SK-N-SH (cell line): ENCODE measurements at regions not wholly inside any gene's neighbourhood (a gene's known extent, or its start where the extent isn't known, plus 50 kb on each side); places are given as distances from the start of the nearest gene placed in this dataset.

Source experiments
- CTCF ChIA-PET: fragments of 300-600, 350-600 bp; formaldehyde crosslinking; extraction: SDS; loops from one replicate; lab custom pipeline; 2021; lab: Yijun Ruan, JAX
- POLR2A ChIA-PET: fragments of 350-600 bp; sonication (Branson Sonifier 250); formaldehyde crosslinking; extraction: SDS; loops from one replicate; lab custom pipeline; 2020; ENCODE audit warnings: antibody characterized with exemption, inconsistent platforms; lab: Yijun Ruan, JAX
- DNase-seq: peaks from one replicate; pipeline ENCODE4 v3.0.0; 2012
- H2AFZ ChIP-seq: fragments of 200-600 bp; sonication (generic); 2 replicates; pipeline ENCODE4 v1.8.1; 2016; ENCODE audit warnings: antibody characterized with exemption, mild to moderate bottlenecking, low read depth
- H3F3A ChIP-seq: fragments of 200-600 bp; sonication (generic); replicated peaks from 2 replicates; pipeline ENCODE3; 2016; ENCODE audit warnings: antibody characterized with exemption, mild to moderate bottlenecking; ENCODE audit not compliant: insufficient read depth
- H3K27ac ChIP-seq, 2 experiments: fragments of 200-500 bp in 1 of 2; fragments of 200-600 bp in 1 of 2; sonication (Bioruptor generic) in 1 of 2; sonication (generic), shearing (Covaris generic) in 1 of 2; 2 replicates each; pipeline versions ENCODE4 v1.5.1 to v1.6.1; 2014 to 2016; ENCODE audit warnings: low read depth in 2 of 2, inconsistent platforms in 1 of 2, low read length in 1 of 2, mild to moderate bottlenecking in 1 of 2, mixed read lengths in 1 of 2
- H3K27me3 ChIP-seq: fragments of 200-600 bp; sonication (generic), shearing (Covaris generic); 2 replicates; pipeline ENCODE4 v1.6.1; 2016; ENCODE audit warnings: mixed run types; ENCODE audit not compliant: insufficient read depth
- H3K36me3 ChIP-seq, 2 experiments: fragments of 200-500 bp in 1 of 2; fragments of 200-600 bp in 1 of 2; sonication (Bioruptor generic) in 1 of 2; sonication (generic) in 1 of 2; replicated peaks in 1 of 2; 2 replicates each; pipeline versions ENCODE3 to v1.5.1; 2014 to 2016; ENCODE audit warnings: low read length in 1 of 2, mild to moderate bottlenecking in 1 of 2; ENCODE audit not compliant: insufficient read depth in 2 of 2, control insufficient read depth in 1 of 2
- H3K4me1 ChIP-seq, 2 experiments: fragments of 200-500 bp in 1 of 2; fragments of 200-600 bp in 1 of 2; sonication (Bioruptor generic) in 1 of 2; sonication (generic), shearing (Covaris generic) in 1 of 2; 2 replicates each; pipeline versions ENCODE4 v1.5.1 to v1.6.1; 2014 to 2016; ENCODE audit warnings: low read depth in 1 of 2, low read length in 1 of 2, mixed run types in 1 of 2; ENCODE audit not compliant: insufficient read depth in 2 of 2, control insufficient read depth in 1 of 2
- H3K4me2 ChIP-seq: fragments of 200-600 bp; sonication (generic), shearing (Covaris generic); 2 replicates; pipeline ENCODE4 v1.6.1; 2017; ENCODE audit warnings: mixed run types
- H3K4me3 ChIP-seq, 2 experiments: fragments of 200-500 bp in 1 of 2; fragments of 200-600 bp in 1 of 2; sonication (Bioruptor generic) in 1 of 2; sonication (generic), shearing (Covaris generic) in 1 of 2; 2 replicates each; pipeline versions ENCODE4 v1.5.1 to v1.8.1; 2014 to 2016; ENCODE audit warnings: low read depth in 2 of 2, inconsistent platforms in 1 of 2, low read length in 1 of 2, mild to moderate bottlenecking in 1 of 2, mixed read lengths in 1 of 2, moderate library complexity in 1 of 2
- H3K79me2 ChIP-seq: fragments of 200-600 bp; sonication (generic); 2 replicates; pipeline ENCODE4 v1.8.1; 2017; ENCODE audit warnings: mild to moderate bottlenecking; ENCODE audit not compliant: insufficient read depth
- H3K9ac ChIP-seq: fragments of 200-600 bp; sonication (generic); 2 replicates; pipeline ENCODE4 v1.6.1; 2017; ENCODE audit warnings: mixed run types
- H3K9me2 ChIP-seq: fragments of 200-600 bp; sonication (generic); 2 replicates; pipeline ENCODE4 v1.6.1; 2017; ENCODE audit warnings: mixed run types
- H3K9me3 ChIP-seq: fragments of 200-600 bp; sonication (generic); 2 replicates; pipeline ENCODE4 v1.6.1; 2017; ENCODE audit warnings: mixed run types, mild to moderate bottlenecking, moderate library complexity
- H4K20me1 ChIP-seq: fragments of 200-600 bp; sonication (generic); 2 replicates; pipeline ENCODE4 v1.6.1; 2017; ENCODE audit warnings: mild to moderate bottlenecking, mixed run types; ENCODE audit not compliant: insufficient read depth
- EP300 ChIP-seq, 2 experiments: IDR thresholded peaks; 2 replicates each; pipeline versions ENCODE4 v1.4.0 to v1.6.1; 2012; ENCODE audit warnings: borderline replicate concordance in 1 of 2, low read depth in 1 of 2, low read length in 1 of 2
- FOSL2 ChIP-seq: IDR thresholded peaks from 2 replicates; pipeline ENCODE4 v1.4.0; 2012; ENCODE audit warnings: low read depth, mild to moderate bottlenecking, moderate library complexity, borderline replicate concordance
- FOXM1 ChIP-seq: IDR thresholded peaks from 2 replicates; pipeline ENCODE4 v1.4.0; 2012; ENCODE audit warnings: low read depth, mild to moderate bottlenecking
- GABPA ChIP-seq: IDR thresholded peaks from 2 replicates; pipeline ENCODE4 v1.4.0; 2012; ENCODE audit warnings: low read depth, mild to moderate bottlenecking
- GATA2 ChIP-seq: sonication (generic); formaldehyde crosslinking; IDR thresholded peaks from 2 replicates; pipeline ENCODE4 v1.5.0; 2020; ENCODE audit warnings: mild to moderate bottlenecking, missing genetic modification reagents
- MAX ChIP-seq: IDR thresholded peaks from 2 replicates; pipeline ENCODE4 v1.4.0; 2012; ENCODE audit warnings: low read depth
- MEF2A ChIP-seq: IDR thresholded peaks from 2 replicates; pipeline ENCODE4 v1.4.0; 2012; ENCODE audit warnings: low read depth, borderline replicate concordance
- NFIC ChIP-seq: IDR thresholded peaks from 2 replicates; pipeline ENCODE4 v1.4.0; 2012; ENCODE audit warnings: borderline replicate concordance
- NRF1 ChIP-seq: IDR thresholded peaks from 2 replicates; pipeline ENCODE4 v1.6.1; 2012; ENCODE audit warnings: low read depth, mild to moderate bottlenecking, low read length
- RCOR1 ChIP-seq: fragments of 150-350 bp; IDR thresholded peaks from 2 replicates; pipeline ENCODE4 v1.6.1; 2017; ENCODE audit warnings: antibody characterized with exemption, low read length
- RXRA ChIP-seq: IDR thresholded peaks from 2 replicates; pipeline ENCODE4 v1.4.0; 2012; ENCODE audit warnings: low read depth, mild to moderate bottlenecking, borderline replicate concordance
- SIN3A ChIP-seq: IDR thresholded peaks from 2 replicates; pipeline ENCODE4 v1.6.1; 2012; ENCODE audit warnings: low read depth, mild to moderate bottlenecking, low read length, moderate library complexity, borderline replicate concordance
- WGBS: methylation state at CpG from one replicate; pipeline ENCODE4 v1.1.6; 2017; ENCODE audit warnings: low lambda C conversion rate; 5-methylcytosine and 5-hydroxymethylcytosine counted together
- TF ChIP-seq, protein P1 (sequence below): fragments of 150-350 bp; IDR thresholded peaks from 2 replicates; pipeline ENCODE4 v1.6.1; 2016; ENCODE audit warnings: mild to moderate bottlenecking, low read depth, low read length
- TF ChIP-seq, protein P2 (sequence below): fragments of 150-350 bp; IDR thresholded peaks from 2 replicates; pipeline ENCODE4 v1.6.1; 2017; ENCODE audit warnings: antibody characterized with exemption, low read length, low read depth, borderline replicate concordance

DNA sequence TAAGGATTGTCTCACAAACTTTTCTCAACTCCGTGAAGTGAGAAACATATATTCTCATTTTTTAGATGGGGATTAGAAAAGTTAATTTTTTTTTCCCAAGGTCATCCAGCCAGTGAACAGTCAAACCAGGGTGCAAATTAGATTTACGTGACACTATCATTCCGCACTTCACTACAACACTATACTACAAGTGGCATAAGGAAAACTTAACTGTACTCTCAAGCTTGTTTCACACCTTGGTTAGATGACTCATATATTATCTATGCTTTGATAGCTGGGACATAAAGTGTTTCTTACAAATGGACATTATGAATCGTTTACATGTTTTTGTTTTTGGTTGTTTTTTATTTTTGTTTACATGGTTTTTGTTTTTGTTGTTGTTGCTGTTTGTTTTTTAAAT, 525.7 kb downstream of the PPARGC1A start:
- no peaks in the 10 kb centered on the region for H4K20me1 ChIP-seq
- WGBS, result 24% methylated on average over 4 of the region's 4 CpGs
- no peak overlapping the region for H3K27ac ChIP-seq
- POLR2A ChIA-PET, result no interaction called here
- H3K79me2 ChIP-seq, result no peaks in the 10 kb centered on the region
- H2AFZ ChIP-seq, result no peak overlapping the region
- no peak overlapping the region for H3K4me3 ChIP-seq
- no peaks in the 10 kb centered on the region for H3K36me3 ChIP-seq
- H3K4me1 ChIP-seq, result no peaks in the 10 kb centered on the region
- H3K27me3 ChIP-seq, result no peaks in the 10 kb centered on the region
- no peak for TF ChIP-seq FOSL2
- no peak for DNase-seq
- no peaks in the 10 kb centered on the region for H3K9me3 ChIP-seq
- H3F3A ChIP-seq, result no peaks in the 10 kb centered on the region
- no peak overlapping the region for H3K9ac ChIP-seq
- CTCF ChIA-PET, result interaction anchor here (1.6 kb wide), 1 partner anchor 29 kb away, joined by 4 read pairs; no protein-coding TSS in a partner anchor
- H3K9me2 ChIP-seq, result no peaks in the 10 kb centered on the region
- no peak overlapping the region for H3K4me2 ChIP-seq

- ChIA-PET CTCF (no interaction called here), POLR2A (no interaction called here)
- H3F3A ChIP-seq, result no peaks in the 10 kb centered on the region
- no peak overlapping the region for H3K27ac ChIP-seq
- H3K36me3 ChIP-seq, result no peaks in the 10 kb centered on the region
- WGBS, result 2% methylated on average over 5 of the region's 9 CpGs
- H4K20me1 ChIP-seq, result no peaks in the 10 kb centered on the region
- H3K79me2 ChIP-seq, result no peaks in the 10 kb centered on the region
- H2AFZ ChIP-seq, result no peak overlapping the region
- H3K9me2 ChIP-seq, result no peaks in the 10 kb centered on the region
- H3K9me3 ChIP-seq, result no peaks in the 10 kb centered on the region
- H3K27me3 ChIP-seq, result no peaks in the 10 kb centered on the region
- no peak overlapping the region for H3K4me3 ChIP-seq
- TF ChIP-seq GABPA, result no peak
- no peak for TF ChIP-seq GATA2 (CRISPR knock-in tag)
- TF ChIP-seq RCOR1, result no peak
- no peak for TF ChIP-seq EP300 (IDR thresholded peaks at IDR 0.05; ENCODE audit: borderline replicate concordance in 1 of 2, low read depth in 1 of 2, low read length in 1 of 2)
- TF ChIP-seq, protein P1, sequence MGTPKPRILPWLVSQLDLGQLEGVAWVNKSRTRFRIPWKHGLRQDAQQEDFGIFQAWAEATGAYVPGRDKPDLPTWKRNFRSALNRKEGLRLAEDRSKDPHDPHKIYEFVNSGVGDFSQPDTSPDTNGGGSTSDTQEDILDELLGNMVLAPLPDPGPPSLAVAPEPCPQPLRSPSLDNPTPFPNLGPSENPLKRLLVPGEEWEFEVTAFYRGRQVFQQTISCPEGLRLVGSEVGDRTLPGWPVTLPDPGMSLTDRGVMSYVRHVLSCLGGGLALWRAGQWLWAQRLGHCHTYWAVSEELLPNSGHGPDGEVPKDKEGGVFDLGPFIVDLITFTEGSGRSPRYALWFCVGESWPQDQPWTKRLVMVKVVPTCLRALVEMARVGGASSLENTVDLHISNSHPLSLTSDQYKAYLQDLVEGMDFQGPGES, result no peak
- TF ChIP-seq MAX, result no peak
- no peak for TF ChIP-seq RXRA
- no peak for TF ChIP-seq SIN3A
- TF ChIP-seq NFIC, result no peak
- TF ChIP-seq, protein P2, sequence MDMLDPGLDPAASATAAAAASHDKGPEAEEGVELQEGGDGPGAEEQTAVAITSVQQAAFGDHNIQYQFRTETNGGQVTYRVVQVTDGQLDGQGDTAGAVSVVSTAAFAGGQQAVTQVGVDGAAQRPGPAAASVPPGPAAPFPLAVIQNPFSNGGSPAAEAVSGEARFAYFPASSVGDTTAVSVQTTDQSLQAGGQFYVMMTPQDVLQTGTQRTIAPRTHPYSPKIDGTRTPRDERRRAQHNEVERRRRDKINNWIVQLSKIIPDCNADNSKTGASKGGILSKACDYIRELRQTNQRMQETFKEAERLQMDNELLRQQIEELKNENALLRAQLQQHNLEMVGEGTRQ, result no peak
- TF ChIP-seq FOXM1, result no peak
- no peak for TF ChIP-seq NRF1
- TF ChIP-seq FOSL2, result no peak
- TF ChIP-seq MEF2A, result no peak
- H3K9ac ChIP-seq, result no peak overlapping the region
- no peaks in the 10 kb centered on the region for H3K4me1 ChIP-seq
- H3K4me2 ChIP-seq, result no peak overlapping the region
- DNase-seq, result no peak
Observed at GRCh38 chr4:23361453-23361852, 528.4 kb downstream of the PPARGC1A start.
